ENCODE measurements at regions not wholly inside any gene's neighbourhood (a gene's known extent, or its start where the extent isn't known, plus 50 kb on each side); places are given as distances from the start of the nearest gene placed in this dataset.

- no peak overlapping the region for H3K4me3 ChIP-seq (ENCODE audit: low read depth, low read length)
- TF ChIP-seq CTCF (IDR thresholded peaks at IDR 0.05; ENCODE audit: low read depth, low read length, missing control alignments) = no peak
- no peak for DNase-seq (ENCODE audit: low read depth)
Observed at GRCh38 chr2:59427980-59428379, 1125.5 kb downstream of the BCL11A start.

- TF ChIP-seq CTCF (IDR thresholded peaks at IDR 0.05; ENCODE audit: low read depth, low read length, missing control alignments) = no peak
- no peak overlapping the region for H3K4me3 ChIP-seq (ENCODE audit: low read depth, low read length)
- DNase-seq (ENCODE audit: low read depth) = no peak
Observed at GRCh38 chr2:59425247-59425646, 1128.2 kb downstream of the BCL11A start.

DNA sequence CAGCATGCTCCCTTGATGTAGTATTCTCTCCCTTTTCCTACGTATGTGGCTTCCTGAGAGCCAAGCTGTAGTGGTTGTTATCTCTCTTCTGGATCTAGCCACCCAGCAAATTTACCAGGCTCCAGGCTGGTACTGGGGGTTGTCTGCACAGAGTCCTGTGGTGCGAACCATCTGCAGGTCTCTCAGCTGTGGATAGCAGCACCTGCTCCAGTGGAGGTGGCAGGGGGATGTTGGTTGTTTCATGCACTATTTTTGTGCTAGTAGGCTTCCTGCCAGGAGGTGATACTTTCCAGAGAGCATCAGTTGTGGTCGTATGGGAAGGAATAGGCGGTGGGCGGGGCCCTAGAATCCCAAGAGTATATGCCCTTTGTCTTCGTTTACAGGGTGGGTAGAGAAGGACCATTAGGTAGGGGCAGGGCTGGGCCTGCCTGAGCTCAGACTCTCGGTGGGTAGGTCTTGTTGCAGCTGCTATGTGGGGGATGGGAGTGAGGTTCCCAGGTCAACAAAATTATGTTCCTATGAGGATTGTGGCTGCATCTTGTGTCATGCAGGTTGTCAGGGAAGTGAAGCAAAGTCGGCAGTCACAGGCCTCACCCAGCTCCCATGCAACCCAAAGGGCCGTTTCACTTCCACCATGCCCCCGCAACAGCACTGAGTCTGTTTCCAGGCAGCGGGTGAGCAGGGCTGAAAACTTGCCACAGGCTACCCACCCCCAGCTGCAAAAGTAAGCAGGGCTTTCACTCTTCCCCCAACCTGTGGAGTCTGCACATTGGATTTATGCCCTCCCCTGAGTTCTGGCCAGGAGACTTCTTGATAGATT lies 1139.5 kb downstream of the BCL11A start:
- DNase-seq (ENCODE audit: low read depth) = no peak
- no peak overlapping the region for H3K4me3 ChIP-seq (ENCODE audit: low read depth, low read length)
- TF ChIP-seq CTCF (IDR thresholded peaks at IDR 0.05; ENCODE audit: low read depth, low read length, missing control alignments) = no peak

DNA sequence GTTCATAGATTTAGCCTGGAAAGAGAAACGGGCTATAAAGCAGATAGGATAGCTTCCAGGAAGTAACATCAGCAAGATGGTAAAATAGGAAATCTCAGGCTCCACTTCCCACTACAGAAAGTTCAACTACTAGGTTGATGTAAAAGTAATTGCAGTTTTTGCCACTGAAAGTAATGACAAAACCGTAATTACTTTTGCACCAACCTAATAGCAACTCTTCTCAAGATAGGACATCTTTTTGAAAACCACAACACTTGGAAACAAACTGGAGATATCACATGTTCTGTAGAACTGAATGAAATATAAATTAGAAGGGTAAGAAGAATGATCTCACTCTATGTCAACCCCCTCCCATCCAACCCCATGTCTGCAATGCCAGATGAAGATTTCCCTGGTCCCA lies 1154.3 kb downstream of the BCL11A start:
- no peak overlapping the region for H3K4me3 ChIP-seq (ENCODE audit: low read depth, low read length)
- DNase-seq (ENCODE audit: low read depth) = no peak
- no peak for TF ChIP-seq CTCF (IDR thresholded peaks at IDR 0.05; ENCODE audit: low read depth, low read length, missing control alignments)

- no peak for TF ChIP-seq CTCF (IDR thresholded peaks at IDR 0.05; ENCODE audit: low read depth, low read length, missing control alignments)
- no peak overlapping the region for H3K4me3 ChIP-seq (ENCODE audit: low read depth, low read length)
- DNase-seq (ENCODE audit: low read depth) = no peak
Observed at GRCh38 chr2:59398081-59398480, 1155.4 kb downstream of the BCL11A start.

GRCh38 chr2:59395119-59395518 lies 1154.0 kb upstream of the FANCL start:
- H3K4me3 ChIP-seq (ENCODE audit: low read depth, low read length) = no peak overlapping the region
- no peak for DNase-seq (ENCODE audit: low read depth)

More at GRCh38 chr2:59395119-59395518, 1154.0 kb upstream of the FANCL start:
- no peak for TF ChIP-seq CTCF (IDR thresholded peaks at IDR 0.05; ENCODE audit: low read depth, low read length, missing control alignments)
